ENCODE measurements at regions not wholly inside any gene's neighbourhood (a gene's known extent, or its start where the extent isn't known, plus 50 kb on each side); places are given as distances from the start of the nearest gene placed in this dataset.

- Histone ChIP-seq H3K4me3 (ENCODE audit: low read depth, low read length) (no peak overlapping the region), H3K9me3 (ENCODE audit: severe bottlenecking) (no peaks in the 10 kb centered on the region), H3K36me3 (no peaks in the 10 kb centered on the region), H3K27me3 (ENCODE audit: insufficient read depth, low read depth, severe bottlenecking) (no peaks in the 10 kb centered on the region), H3K27ac (no peak overlapping the region)
- no peak for TF ChIP-seq CTCF (IDR thresholded peaks at IDR 0.05; ENCODE audit: low read depth, low read length)
- no peak for DNase-seq
Measured at GRCh38 chr1:30126848-30127247, 596.5 kb downstream of the MATN1 start.

- no peaks in the 10 kb centered on the region for H3K36me3 ChIP-seq
- no peaks in the 10 kb centered on the region for H3K9me3 ChIP-seq (ENCODE audit: severe bottlenecking)
- TF ChIP-seq CTCF (IDR thresholded peaks at IDR 0.05; ENCODE audit: low read depth, low read length), result no peak
- no peaks in the 10 kb centered on the region for H3K27me3 ChIP-seq (ENCODE audit: insufficient read depth, low read depth, severe bottlenecking)
- no peak overlapping the region for H3K4me3 ChIP-seq (ENCODE audit: low read depth, low read length)
- DNase-seq, result no peak
- no peak overlapping the region for H3K27ac ChIP-seq
Measured at GRCh38 chr1:30125821-30126170, 597.6 kb downstream of the MATN1 start.

DNA sequence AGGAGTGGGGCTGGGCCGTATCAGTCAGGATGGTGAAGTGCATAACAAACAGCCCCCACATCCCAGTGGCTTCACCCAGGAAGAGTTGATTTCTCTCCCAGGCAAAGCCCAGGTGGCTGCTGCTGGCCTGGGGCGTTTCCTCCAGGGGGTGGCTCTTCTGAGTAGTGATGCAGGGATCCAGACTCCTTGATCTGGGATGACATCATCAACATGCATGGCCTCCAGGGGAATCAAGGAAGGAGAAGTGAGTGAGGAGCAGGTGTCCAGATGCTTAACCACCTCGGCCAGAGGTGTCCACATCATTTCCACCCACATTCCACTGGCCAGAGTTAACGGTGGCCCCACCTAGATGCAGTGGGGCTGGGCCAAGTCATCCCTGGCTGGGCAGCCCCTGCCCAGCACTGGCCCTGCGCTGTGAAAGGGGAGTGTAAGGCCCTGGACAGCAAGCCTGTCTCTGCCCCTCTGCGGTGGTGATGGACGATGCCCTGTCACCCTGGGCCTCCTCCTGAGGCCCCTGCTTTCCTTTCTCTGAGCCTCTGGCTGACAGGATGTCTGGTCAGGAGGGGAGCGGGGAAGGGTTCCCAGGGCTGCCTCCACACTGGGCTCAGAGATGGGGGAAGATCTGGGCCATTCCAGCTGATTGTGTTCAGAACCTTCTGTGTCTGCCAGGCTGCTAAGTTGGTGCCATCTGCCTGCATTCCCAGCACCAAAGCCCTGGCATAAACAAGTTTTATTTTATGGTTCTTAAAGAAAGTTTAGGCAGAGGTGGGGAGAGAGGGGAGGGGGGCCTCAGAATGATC lies 598.2 kb downstream of the MATN1 start:
- Histone ChIP-seq H3K36me3 (no peaks in the 10 kb centered on the region), H3K27me3 (ENCODE audit: insufficient read depth, low read depth, severe bottlenecking) (no peaks in the 10 kb centered on the region), H3K9me3 (ENCODE audit: severe bottlenecking) (no peaks in the 10 kb centered on the region), H3K27ac (no peak overlapping the region), H3K4me3 (ENCODE audit: low read depth, low read length) (no peak overlapping the region)
- TF ChIP-seq CTCF (IDR thresholded peaks at IDR 0.05; ENCODE audit: low read depth, low read length), result no peak
- DNase-seq, result no peak

- no peak for DNase-seq
- H3K27ac ChIP-seq, result no peak overlapping the region
Measured at GRCh38 chr1:30123896-30124295, 599.5 kb downstream of the MATN1 start.

GRCh38 chr1:30123036-30123435 lies 600.3 kb downstream of the MATN1 start:
- Histone ChIP-seq H3K4me3 (ENCODE audit: low read depth, low read length) (no peak overlapping the region), H3K9me3 (ENCODE audit: severe bottlenecking) (no peaks in the 10 kb centered on the region), H3K27ac (no peak overlapping the region), H3K36me3 (no peaks in the 10 kb centered on the region), H3K27me3 (ENCODE audit: insufficient read depth, low read depth, severe bottlenecking) (no peaks in the 10 kb centered on the region)
- DNase-seq, result no peak
- TF ChIP-seq CTCF (IDR thresholded peaks at IDR 0.05; ENCODE audit: low read depth, low read length), result no peak

More at GRCh38 chr1:30123896-30124295, 599.5 kb downstream of the MATN1 start:
- no peak for TF ChIP-seq CTCF (IDR thresholded peaks at IDR 0.05; ENCODE audit: low read depth, low read length)
- H3K27me3 ChIP-seq (ENCODE audit: insufficient read depth, low read depth, severe bottlenecking), result no peaks in the 10 kb centered on the region
- no peaks in the 10 kb centered on the region for H3K36me3 ChIP-seq
- no peak overlapping the region for H3K4me3 ChIP-seq (ENCODE audit: low read depth, low read length)
- no peaks in the 10 kb centered on the region for H3K9me3 ChIP-seq (ENCODE audit: severe bottlenecking)
